Ecto neural progenitor cell (in vitro differentiated cells): ENCODE measurements at regions not wholly inside any gene's neighbourhood (a gene's known extent, or its start where the extent isn't known, plus 50 kb on each side); places are given as distances from the start of the nearest gene placed in this dataset.

Experiments used
- DNase-seq: peaks from one replicate; pipeline ENCODE4 v3.0.0-alpha.2; 2018; ENCODE audit warnings: low spot score

- DNase-seq = no peak
Observed at GRCh38 chr10:55160655-55161283, 359.7 kb upstream of the PCDH15 start.

- DNase-seq = no peak
Observed at GRCh38 chr10:55158633-55159032, 357.6 kb upstream of the PCDH15 start.

- no peak for DNase-seq
Observed at GRCh38 chr10:55146032-55146431, 345.0 kb upstream of the PCDH15 start.

DNA sequence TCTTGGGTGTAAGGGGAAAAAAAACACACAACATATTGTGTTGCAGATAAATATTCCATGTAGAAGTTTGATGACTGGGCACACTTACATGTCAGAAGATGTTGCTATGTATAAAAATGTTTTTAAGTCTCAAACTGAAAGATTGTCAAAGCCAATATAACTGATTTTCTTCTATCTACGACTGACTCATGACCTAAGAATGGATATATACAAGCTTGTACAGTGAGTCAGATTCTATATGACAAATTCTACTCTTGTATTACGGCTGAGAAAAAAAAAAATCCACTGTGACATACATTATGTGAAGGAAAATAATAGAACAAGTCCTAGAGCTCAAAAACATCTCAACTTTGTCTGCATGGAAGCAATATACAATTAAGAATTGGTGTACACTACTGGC, 343.0 kb upstream of the PCDH15 start:
- no peak for DNase-seq

DNA sequence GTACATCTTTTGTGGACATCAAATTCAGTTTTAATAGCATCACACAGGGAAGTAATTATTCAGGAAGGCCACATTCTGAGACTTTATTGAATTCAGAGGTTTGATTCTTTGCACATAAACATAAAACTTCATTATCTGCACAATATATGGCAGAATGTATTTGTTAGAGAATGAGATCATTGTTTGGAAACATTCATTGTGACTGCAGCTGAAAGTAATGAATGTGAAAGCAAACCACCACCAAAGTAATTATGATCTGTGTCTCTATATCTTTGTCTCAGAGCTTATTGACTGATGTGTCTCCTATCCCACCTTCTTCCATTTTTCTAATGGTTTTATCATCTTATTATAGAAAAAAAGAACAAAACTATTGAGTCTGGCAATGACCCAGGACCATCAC, 340.9 kb upstream of the PCDH15 start:
- no peak for DNase-seq

- DNase-seq = no peak
Observed at GRCh38 chr10:55137063-55137462, 336.0 kb upstream of the PCDH15 start.

DNA sequence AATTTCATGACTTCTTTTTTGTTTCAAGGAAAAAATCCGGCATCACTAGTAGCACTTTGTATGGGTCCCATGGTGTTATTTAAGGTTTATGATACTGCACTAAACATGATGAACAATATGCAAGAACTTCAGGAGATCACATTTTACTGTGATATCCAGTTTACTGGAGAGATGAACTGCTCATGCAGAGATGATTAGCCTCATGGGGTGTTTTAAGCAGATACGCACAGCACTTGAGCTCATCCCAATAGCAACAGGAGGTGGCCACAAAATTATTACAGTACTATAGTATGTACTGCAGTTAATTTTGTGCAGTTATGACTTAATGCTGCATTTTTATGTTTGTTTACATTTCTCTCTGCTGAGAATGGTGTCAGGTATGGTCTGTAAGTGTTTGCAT, 303.7 kb upstream of the PCDH15 start:
- DNase-seq = no peak

- no peak for DNase-seq
Observed at GRCh38 chr10:55098452-55098851, 297.4 kb upstream of the PCDH15 start.

- DNase-seq = no peak
Observed at GRCh38 chr10:55091691-55092328, 290.8 kb upstream of the PCDH15 start.

- no peak for DNase-seq
Observed at GRCh38 chr10:55078121-55078520, 277.1 kb upstream of the PCDH15 start.

- DNase-seq = no peak
Observed at GRCh38 chr10:55065185-55065584, 264.2 kb upstream of the PCDH15 start.

DNA sequence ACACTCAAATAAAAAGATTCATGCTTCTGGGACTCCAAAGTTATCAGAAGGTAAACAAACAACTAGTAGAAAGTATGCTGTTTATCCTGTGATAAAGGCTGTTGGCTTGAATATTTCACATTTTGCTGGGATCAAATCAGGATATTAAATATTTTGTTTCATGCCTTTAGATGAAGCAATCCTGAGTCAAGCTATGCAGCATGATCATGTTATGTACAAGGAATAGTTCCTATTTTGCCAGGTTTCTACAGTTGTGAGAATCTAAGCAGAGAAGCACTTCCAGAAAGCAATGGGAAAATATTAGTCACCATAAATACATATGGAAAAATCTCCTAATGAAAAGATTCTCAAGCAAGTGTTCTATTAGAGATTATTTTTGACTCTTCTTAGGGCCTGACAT, 262.8 kb upstream of the PCDH15 start:
- no peak for DNase-seq

- no peak for DNase-seq
Observed at GRCh38 chr10:55062349-55062748, 261.3 kb upstream of the PCDH15 start.

DNA sequence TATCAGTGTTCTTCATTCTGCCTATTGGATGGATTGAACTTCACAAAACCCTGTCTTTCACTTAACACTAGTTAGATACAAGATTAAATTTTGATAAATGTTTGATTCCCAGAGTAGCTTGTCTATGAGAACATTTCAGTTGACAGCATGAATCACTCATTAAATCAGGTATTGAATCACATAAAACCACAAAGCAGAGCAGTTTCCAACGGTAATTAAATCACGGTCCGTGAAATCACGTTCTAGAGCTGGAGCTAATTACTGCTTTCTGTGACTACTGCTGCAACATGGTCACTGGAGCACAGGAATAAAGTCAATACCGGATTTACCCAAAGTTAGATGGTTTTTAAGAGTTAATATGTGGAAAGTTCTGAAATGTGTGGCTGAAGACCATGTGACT, 257.8 kb upstream of the PCDH15 start:
- DNase-seq = no peak

- no peak for DNase-seq
Observed at GRCh38 chr10:55051515-55051914, 250.5 kb upstream of the PCDH15 start.

DNA sequence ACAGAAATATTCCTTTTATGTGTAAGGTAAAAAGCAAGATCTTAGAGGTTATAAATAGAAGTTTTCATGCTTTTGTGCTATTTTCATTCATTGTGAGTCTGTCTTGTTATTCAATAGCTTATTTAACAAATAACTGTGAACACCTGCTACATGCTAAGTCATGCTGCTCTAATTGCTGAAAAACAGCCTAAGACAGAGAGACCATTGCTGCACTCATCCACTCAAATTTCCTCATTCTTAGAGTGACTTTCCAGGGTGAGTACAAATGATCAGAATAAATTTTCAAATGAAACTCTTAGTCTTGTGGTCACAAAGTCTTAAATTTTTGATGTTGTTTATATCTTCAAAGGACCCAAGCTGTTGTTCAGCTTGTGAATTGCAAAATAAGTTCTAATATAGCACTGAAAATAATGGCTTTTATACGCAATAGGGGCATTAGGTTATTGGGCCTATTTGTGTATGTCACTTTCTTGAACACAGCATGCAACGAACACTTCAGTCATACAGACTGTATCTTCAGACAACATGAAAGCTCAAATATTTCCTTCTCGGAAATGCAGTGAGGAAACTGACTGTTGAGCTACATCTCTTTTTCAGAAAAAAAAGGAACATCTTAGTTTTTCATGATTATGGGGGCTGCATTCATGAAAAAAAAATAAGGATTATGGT, 247.9 kb upstream of the PCDH15 start:
- DNase-seq = no peak

- DNase-seq = no peak
Observed at GRCh38 chr10:55043540-55043939, 242.5 kb upstream of the PCDH15 start.

- no peak for DNase-seq
Observed at GRCh38 chr10:55033061-55033460, 232.0 kb upstream of the PCDH15 start.

DNA sequence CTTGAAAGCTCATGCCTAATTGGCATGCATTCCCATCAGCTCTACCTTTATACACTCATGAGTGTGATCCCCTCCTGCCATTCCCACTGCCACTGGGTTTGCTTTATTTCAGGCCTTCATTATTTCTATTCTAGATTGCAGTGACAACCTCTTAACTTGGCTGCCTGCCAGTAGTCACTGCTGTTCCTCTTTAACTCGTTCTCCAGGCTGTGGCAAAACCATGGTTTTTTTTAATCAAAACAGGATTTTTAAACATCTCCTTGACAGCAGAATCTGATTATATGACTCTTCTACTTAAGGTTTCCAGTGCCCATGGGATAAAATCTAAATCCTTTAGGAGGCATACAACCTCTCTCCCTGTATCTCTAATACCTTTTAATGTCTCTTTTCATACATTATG, 223.7 kb upstream of the PCDH15 start:
- no peak for DNase-seq

DNA sequence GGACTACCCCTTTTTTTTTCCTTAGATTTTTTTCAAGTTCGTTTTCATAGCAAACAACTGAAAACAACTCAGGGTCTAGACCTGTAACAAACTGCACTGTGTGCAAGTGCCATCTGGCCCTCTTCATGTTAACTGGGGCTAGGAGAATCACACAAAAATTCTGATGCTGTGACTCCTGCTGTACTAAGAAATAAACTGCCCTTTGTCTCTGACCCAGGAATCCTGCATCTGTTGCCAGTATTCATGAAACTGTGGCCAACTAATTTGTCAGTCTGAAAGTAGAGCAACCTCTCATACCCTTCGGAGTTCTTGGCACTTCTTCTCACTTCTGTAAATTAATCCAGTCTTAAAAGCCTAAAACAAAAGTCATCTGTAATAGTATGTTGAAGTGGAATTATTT, 218.4 kb upstream of the PCDH15 start:
- no peak for DNase-seq

DNA sequence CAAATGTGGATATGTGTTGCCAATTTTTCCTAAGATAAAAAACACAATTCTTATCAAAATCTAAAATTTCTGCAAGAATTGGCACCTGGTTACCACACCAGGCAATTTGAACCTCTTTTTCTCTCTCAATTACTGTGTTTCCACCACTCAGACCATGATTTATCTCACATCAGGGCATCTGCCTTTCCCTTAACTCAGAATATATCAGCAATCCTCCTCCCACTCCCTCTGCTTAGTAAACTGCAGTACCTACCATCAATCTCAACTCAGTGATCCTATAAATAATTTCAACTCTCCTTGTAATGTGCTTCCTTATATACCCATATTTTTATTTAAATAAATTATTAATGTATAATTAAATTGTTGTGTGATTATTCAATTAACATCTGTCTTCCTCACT, 212.3 kb upstream of the PCDH15 start:
- no peak for DNase-seq

GRCh38 chr10:55002420-55002819, 201.4 kb upstream of the PCDH15 start:
- DNase-seq = no peak

GRCh38 chr10:55001422-55001821, 200.4 kb upstream of the PCDH15 start:
- DNase-seq = no peak

GRCh38 chr10:54993148-54993547, 192.1 kb upstream of the PCDH15 start:
- no peak for DNase-seq
